B cell (primary cell): ENCODE measurements at regions not wholly inside any gene's neighbourhood (a gene's known extent, or its start where the extent isn't known, plus 50 kb on each side); places are given as distances from the start of the nearest gene placed in this dataset.

Experiments used
- ATAC-seq: fragments of 200-7000 bp; cut with Tn5 transposase; one replicate; pipeline ENCODE4 v1.10.0; 2021; ENCODE audit warnings: low read depth, mild to moderate bottlenecking, moderate number of reproducible peaks, moderate library complexity
- CTCF ChIA-PET: fragments of 350-600 bp; sonication (Branson Sonifier 250); formaldehyde crosslinking; loops from one replicate; lab custom pipeline; 2021; ENCODE audit warnings: antibody characterized with exemption, inconsistent platforms; lab: Charles Lee
- POLR2A ChIA-PET: fragments of 350-600 bp; sonication (Branson Sonifier 250); formaldehyde crosslinking; loops from one replicate; lab custom pipeline; 2021; ENCODE audit warnings: antibody characterized with exemption; lab: Charles Lee
- DNase-seq: peaks from one replicate; pipeline ENCODE4 v3.0.0; 2013
- H2AFZ ChIP-seq: 2 replicates; pipeline ENCODE4 v1.6.1; 2012; ENCODE audit warnings: mild to moderate bottlenecking, low read depth, low read length; ENCODE audit not compliant: insufficient read depth, poor library complexity, severe bottlenecking
- H3K27ac ChIP-seq, 2 donors: 1 replicate in 1 of 2; 2 replicates in 1 of 2; pipeline ENCODE4 v1.5.1; 2012 to 2013; ENCODE audit warnings: low read length in 2 of 2, mild to moderate bottlenecking in 2 of 2, moderate library complexity in 1 of 2
- H3K27me3 ChIP-seq, 4 experiments: fragments of 200-600 bp in 1 of 4; sonication (generic) in 1 of 4; replicated peaks in 1 of 4; 1 replicate in 2 of 4; 2 replicates in 2 of 4; pipeline versions ENCODE4 v1.6.1 to v1.7.0; 2013 to 2016; ENCODE audit warnings: low read length in 3 of 4, mild to moderate bottlenecking in 2 of 4, mixed read lengths in 1 of 4, moderate library complexity in 1 of 4; ENCODE audit not compliant: insufficient read depth in 4 of 4, control insufficient read depth in 3 of 4; ENCODE audit errors: control extremely low read depth in 1 of 4
- H3K36me3 ChIP-seq, 2 experiments: replicated peaks in 1 of 2; 1 replicate in 1 of 2; 2 replicates in 1 of 2; pipeline versions ENCODE4 v1.6.1 to v1.7.1; 2013; ENCODE audit warnings: low read length in 1 of 2; ENCODE audit not compliant: insufficient read depth in 2 of 2, control insufficient read depth in 1 of 2; ENCODE audit errors: control extremely low read depth in 1 of 2, extremely low read depth in 1 of 2
- H3K4me1 ChIP-seq, 2 donors: fragments of 200-600 bp in 1 of 2; sonication (generic) in 1 of 2; 1 replicate in 1 of 2; 2 replicates in 1 of 2; pipeline versions ENCODE4 v1.5.1 to v1.6.1; 2013 to 2017; ENCODE audit warnings: low read length in 2 of 2; ENCODE audit not compliant: control insufficient read depth in 2 of 2, insufficient read depth in 2 of 2
- H3K4me2 ChIP-seq: replicated peaks from 2 replicates; pipeline ENCODE3; 2012; ENCODE audit warnings: mild to moderate bottlenecking, low read depth, low read length; ENCODE audit not compliant: poor library complexity, severe bottlenecking
- H3K4me3 ChIP-seq, 5 experiments: fragments of 200-600 bp in 1 of 5; sonication (generic) in 1 of 5; 1 replicate in 3 of 5; 2 replicates in 2 of 5; pipeline versions ENCODE4 v1.5.1 to v1.7.0; 2011 to 2016; ENCODE audit warnings: low read length in 4 of 5, mild to moderate bottlenecking in 4 of 5, low read depth in 2 of 5, control low read depth in 1 of 5, moderate library complexity in 1 of 5; ENCODE audit not compliant: insufficient read depth in 1 of 5; ENCODE audit errors: control extremely low read depth in 1 of 5, extremely low read depth in 1 of 5
- H3K79me2 ChIP-seq: fragments of 200-600 bp; sonication (generic); one replicate; pipeline ENCODE4 v1.6.0; 2016; ENCODE audit warnings: low read length; ENCODE audit not compliant: control insufficient read depth, insufficient read depth
- H3K9ac ChIP-seq: fragments of 200-600 bp; sonication (generic); 2 replicates; pipeline ENCODE4 v1.6.1; 2017; ENCODE audit warnings: mild to moderate bottlenecking, low read length, moderate library complexity
- H3K9me3 ChIP-seq, 3 donors: one replicate each; pipeline versions ENCODE4 v1.6.1 to v1.7.1; 2013; ENCODE audit warnings: low read length in 2 of 3; ENCODE audit not compliant: control insufficient read depth in 2 of 3, insufficient read depth in 1 of 3; ENCODE audit errors: control extremely low read depth in 1 of 3
- H4K20me1 ChIP-seq: 2 replicates; pipeline ENCODE4 v1.6.0; 2012; ENCODE audit warnings: mild to moderate bottlenecking, low read length; ENCODE audit not compliant: insufficient read depth, control insufficient read depth, poor library complexity, severe bottlenecking
- H3K27ac Mint-ChIP-seq: one replicate; pipeline ENCODE4 v1.8.0; 2021; ENCODE audit warnings: mixed read lengths
- H3K27me3 Mint-ChIP-seq: one replicate; pipeline ENCODE4 v1.8.0; 2021; ENCODE audit warnings: mixed read lengths
- H3K4me1 Mint-ChIP-seq: one replicate; pipeline ENCODE4 v1.8.0; 2021; ENCODE audit warnings: mixed read lengths
- H3K4me3 Mint-ChIP-seq: one replicate; pipeline ENCODE4 v1.8.0; 2021; ENCODE audit warnings: mixed read lengths
- H3K9me3 Mint-ChIP-seq: one replicate; pipeline ENCODE4 v1.8.0; 2022; ENCODE audit warnings: mixed read lengths; ENCODE audit not compliant: insufficient read depth
- CTCF ChIP-seq: fragments of 200-600 bp; IDR thresholded peaks from one replicate; pipeline ENCODE4 v1.8.0; 2022; ENCODE audit warnings: antibody characterized with exemption, mild to moderate bottlenecking
- EZH2 ChIP-seq: IDR thresholded peaks from 2 replicates; pipeline ENCODE4 v1.6.1; 2012; ENCODE audit warnings: borderline replicate concordance, low read depth, mild to moderate bottlenecking, moderate library complexity, low read length; ENCODE audit not compliant: insufficient read depth, poor library complexity, severe bottlenecking
- WGBS: methylation state at CpG from one replicate; pipeline ENCODE4 v1.1.5; 2013; ENCODE audit warnings: missing lambda C conversion rate; ENCODE audit not compliant: insufficient coverage; 5-methylcytosine and 5-hydroxymethylcytosine counted together
- intact Hi-C: fragments of 100-400 bp; cut with micrococcal nuclease; formaldehyde crosslinking; loops from one replicate; pipeline ENCODE4 v1.10.0; 2022

GRCh38 chr15:37695719-37696118 lies 238.7 kb upstream of the TMCO5A start:
- Histone ChIP-seq H3K9ac (no peak overlapping the region), H3K4me1 (no peaks in the 10 kb centered on the region), H3K4me3 (no peak overlapping the region), H3K9me3 (no peaks in the 10 kb centered on the region), H2AFZ (no peak overlapping the region), H4K20me1 (no peaks in the 10 kb centered on the region), H3K79me2 (no peaks in the 10 kb centered on the region), H3K36me3 (no peaks in the 10 kb centered on the region), H3K27me3 (no peaks in the 10 kb centered on the region), H3K27ac (no peak overlapping the region), H3K4me2 (no peak overlapping the region)
- ChIA-PET CTCF (no interaction called here), POLR2A (no interaction called here)
- Mint-ChIP-seq H3K4me3 (no peak overlapping the region), H3K9me3 (peaks cover 3% of the 10 kb centered on the region), H3K27ac (no peak overlapping the region), H3K4me1 (no peaks in the 10 kb centered on the region), H3K27me3 (no peaks in the 10 kb centered on the region)
- no peak for DNase-seq
- TF ChIP-seq EZH2 = no peak
- TF ChIP-seq CTCF = no peak
- no peak for ATAC-seq
- intact Hi-C loops = no loop called here

- Histone ChIP-seq H3K79me2 (no peaks in the 10 kb centered on the region), H3K4me1 (no peaks in the 10 kb centered on the region), H3K36me3 (no peaks in the 10 kb centered on the region), H4K20me1 (no peaks in the 10 kb centered on the region), H3K4me2 (no peak overlapping the region), H3K27ac (no peak overlapping the region), H3K9ac (no peak overlapping the region), H3K27me3 (no peaks in the 10 kb centered on the region), H3K9me3 (no peaks in the 10 kb centered on the region), H3K4me3 (no peak overlapping the region), H2AFZ (no peak overlapping the region)
- Mint-ChIP-seq H3K9me3 (peaks cover 5% of the 10 kb centered on the region), H3K4me3 (no peak overlapping the region), H3K27me3 (no peaks in the 10 kb centered on the region), H3K27ac (no peak overlapping the region), H3K4me1 (no peaks in the 10 kb centered on the region)
- ATAC-seq (no peak), DNase-seq (no peak)
- 92% methylated on average over 3 of the region's 3 CpGs for WGBS
- POLR2A ChIA-PET = no interaction called here
- CTCF ChIA-PET = no interaction called here
- intact Hi-C loops = no loop called here
- TF ChIP-seq CTCF = no peak
- no peak for TF ChIP-seq EZH2
These were observed 235.8 kb upstream of the TMCO5A start for GRCh38 chr15:37698679-37699078.
